CD14-positive monocyte (primary cell): ENCODE measurements at regions not wholly inside any gene's neighbourhood (a gene's known extent, or its start where the extent isn't known, plus 50 kb on each side); places are given as distances from the start of the nearest gene placed in this dataset.

Experiments used
- DNase-seq, 3 donors: peaks; one replicate each; pipeline ENCODE4 v3.0.0-alpha.2; 2011 to 2022
- H2AFZ ChIP-seq: 2 replicates; pipeline ENCODE4 v1.6.0; 2012; ENCODE audit warnings: mild to moderate bottlenecking, low read depth, low read length, inconsistent platforms; ENCODE audit not compliant: insufficient read depth, poor library complexity, severe bottlenecking
- H3K27ac ChIP-seq, 2 donors: 1 replicate in 1 of 2; 2 replicates in 1 of 2; pipeline ENCODE4 v1.5.1; 2012 to 2013; ENCODE audit warnings: low read length in 2 of 2, control low read depth in 1 of 2, inconsistent platforms in 1 of 2, low read depth in 1 of 2, mild to moderate bottlenecking in 1 of 2
- H3K27me3 ChIP-seq, 2 donors: one replicate each; pipeline versions ENCODE4 v1.6.0 to v1.6.1; 2011 to 2013; ENCODE audit warnings: low read length in 2 of 2; ENCODE audit not compliant: control insufficient read depth in 2 of 2, insufficient read depth in 2 of 2
- H3K36me3 ChIP-seq, 2 donors: replicated peaks in 1 of 2; 1 replicate in 1 of 2; 2 replicates in 1 of 2; pipeline versions ENCODE4 v1.5.1 to v1.6.1; 2012 to 2013; ENCODE audit warnings: low read length in 2 of 2, control low read depth in 1 of 2, inconsistent platforms in 1 of 2, mild to moderate bottlenecking in 1 of 2; ENCODE audit not compliant: insufficient read depth in 2 of 2, control insufficient read depth in 1 of 2
- H3K4me1 ChIP-seq, 2 donors: 1 replicate in 1 of 2; 2 replicates in 1 of 2; pipeline versions ENCODE4 v1.5.1 to v1.6.1; 2012 to 2013; ENCODE audit warnings: low read length in 2 of 2, control low read depth in 1 of 2, inconsistent platforms in 1 of 2, mild to moderate bottlenecking in 1 of 2, moderate library complexity in 1 of 2; ENCODE audit not compliant: insufficient read depth in 2 of 2, control insufficient read depth in 1 of 2
- H3K4me2 ChIP-seq: replicated peaks from 2 replicates; pipeline ENCODE3; 2012; ENCODE audit warnings: low read length, moderate library complexity, mild to moderate bottlenecking; ENCODE audit not compliant: poor library complexity, severe bottlenecking; ENCODE audit errors: extremely low read depth
- H3K4me3 ChIP-seq, 3 experiments: fragments of 200-600 bp in 1 of 3; sonication (generic) in 1 of 3; replicated peaks in 1 of 3; 1 replicate in 2 of 3; 2 replicates in 1 of 3; pipeline ENCODE4 v1.5.1; 2011 to 2013; ENCODE audit warnings: low read length in 3 of 3, mild to moderate bottlenecking in 3 of 3, control low read depth in 2 of 3, low read depth in 2 of 3, inconsistent platforms in 1 of 3, moderate library complexity in 1 of 3
- H3K79me2 ChIP-seq: 2 replicates; pipeline ENCODE4 v1.6.0; 2012; ENCODE audit warnings: mild to moderate bottlenecking, control low read depth, inconsistent platforms, low read length, moderate library complexity; ENCODE audit not compliant: insufficient read depth
- H3K9ac ChIP-seq: 2 replicates; pipeline ENCODE4 v1.6.0; 2017; ENCODE audit warnings: low read length, mild to moderate bottlenecking; ENCODE audit not compliant: insufficient read depth, poor library complexity, severe bottlenecking
- H3K9me3 ChIP-seq, 2 donors: replicated peaks in 1 of 2; 1 replicate in 1 of 2; 2 replicates in 1 of 2; pipeline versions ENCODE4 v1.5.1 to v1.6.1; 2012 to 2013; ENCODE audit warnings: low read length in 2 of 2, control low read depth in 1 of 2; ENCODE audit not compliant: control insufficient read depth in 1 of 2, insufficient read depth in 1 of 2
- H4K20me1 ChIP-seq: 2 replicates; pipeline ENCODE4 v1.6.0; 2012; ENCODE audit warnings: mild to moderate bottlenecking, low read length, control low read depth, moderate library complexity; ENCODE audit not compliant: insufficient read depth
- H3K27ac Mint-ChIP-seq, 7 donors: one replicate each; pipeline ENCODE4 v1.8.0; 2020; ENCODE audit warnings: mild to moderate bottlenecking in 7 of 7, mixed read lengths in 7 of 7, moderate library complexity in 6 of 7, inconsistent platforms in 2 of 7
- H3K27me3 Mint-ChIP-seq, 3 donors: one replicate each; pipeline ENCODE4 v1.8.0; 2021 to 2022; ENCODE audit warnings: low read depth in 3 of 3, mild to moderate bottlenecking in 3 of 3, mixed read lengths in 3 of 3, moderate library complexity in 3 of 3, inconsistent platforms in 1 of 3
- H3K36me3 Mint-ChIP-seq, 2 donors: one replicate each; pipeline ENCODE4 v1.8.0; 2020; ENCODE audit warnings: mixed read lengths in 2 of 2, inconsistent platforms in 1 of 2, mild to moderate bottlenecking in 1 of 2
- H3K4me1 Mint-ChIP-seq: one replicate; pipeline ENCODE4 v1.8.0; 2020; ENCODE audit warnings: mild to moderate bottlenecking, mixed read lengths
- H3K4me3 Mint-ChIP-seq, 2 donors: one replicate each; pipeline ENCODE4 v1.8.0; 2020; ENCODE audit warnings: mild to moderate bottlenecking in 2 of 2, mixed read lengths in 2 of 2, moderate library complexity in 1 of 2
- H3K9me3 Mint-ChIP-seq, 7 donors: one replicate each; pipeline ENCODE4 v1.8.0; 2020 to 2022; ENCODE audit warnings: mixed read lengths in 7 of 7, mild to moderate bottlenecking in 6 of 7, moderate library complexity in 6 of 7, inconsistent platforms in 2 of 7
- CTCF ChIP-seq: fragments of 200-600 bp; IDR thresholded peaks from one replicate; pipeline ENCODE4 v1.8.0; 2022; ENCODE audit warnings: antibody characterized with exemption, mild to moderate bottlenecking
- WGBS: methylation state at CpG from one replicate; pipeline ENCODE4 v1.1.5; 2013; ENCODE audit warnings: missing lambda C conversion rate; ENCODE audit not compliant: insufficient coverage; 5-methylcytosine and 5-hydroxymethylcytosine counted together
- intact Hi-C, 2 donors: fragments of 100-400 bp; cut with micrococcal nuclease; formaldehyde crosslinking; loops; one replicate each; pipeline versions ENCODE4 v1.15.0 to v1.15.1; 2023

- Histone ChIP-seq H3K4me2 (peak overlapping the region; percentile 20), H3K4me1 (peaks cover 8 to 9% of the 10 kb centered on the region in 2 donors), H3K27me3 (no peaks in the 10 kb centered on the region), H4K20me1 (no peaks in the 10 kb centered on the region), H3K36me3 (no peaks in the 10 kb centered on the region), H3K27ac (no peak overlapping the region), H3K4me3 (peak overlapping the region in 1 of 3 experiments; percentile 17), H3K9me3 (peaks cover 0 to 8% of the 10 kb centered on the region in 2 donors), H3K79me2 (no peaks in the 10 kb centered on the region), H2AFZ (peak overlapping the region; percentile 27), H3K9ac (no peak overlapping the region)
- H3K36me3 Mint-ChIP-seq, result peaks cover 5 to 7% of the 10 kb centered on the region in 2 donors
- no peak overlapping the region for H3K4me3 Mint-ChIP-seq
- intact Hi-C loops, result no loop called here
- H3K27ac Mint-ChIP-seq, result no peak overlapping the region
- H3K4me1 Mint-ChIP-seq, result peaks cover 22% of the 10 kb centered on the region
- no peak for TF ChIP-seq CTCF
- DNase-seq, result no peak
- peaks cover 0 to 2% (median 0%) of the 10 kb centered on the region in 3 donors for H3K27me3 Mint-ChIP-seq
- no CpG with 5 or more reads among the region's 6 CpGs for WGBS
- H3K9me3 Mint-ChIP-seq, result peaks cover 7 to 18% (median 14%) of the 10 kb centered on the region in 7 donors
Measured at GRCh38 chr13:50235604-50236342, 220.5 kb downstream of the KCNRG start.

- H3K4me2 ChIP-seq, result no peak overlapping the region
Measured at GRCh38 chr13:50236898-50237318, 221.7 kb downstream of the KCNRG start.

More at GRCh38 chr13:50236898-50237318, 221.7 kb downstream of the KCNRG start:
- intact Hi-C loops, result no loop called here
- peaks cover 14% of the 10 kb centered on the region for H3K4me1 Mint-ChIP-seq
- no peak overlapping the region for H3K4me3 ChIP-seq
- peaks cover 0 to 2% (median 0%) of the 10 kb centered on the region in 3 donors for H3K27me3 Mint-ChIP-seq
- no peak overlapping the region for H3K27ac ChIP-seq
- peaks cover 5 to 7% of the 10 kb centered on the region in 2 donors for H3K36me3 Mint-ChIP-seq
- no peak for DNase-seq
- H3K4me1 ChIP-seq, result no peaks in the 10 kb centered on the region
- peaks cover 0 to 8% of the 10 kb centered on the region in 2 donors for H3K9me3 ChIP-seq
- 98% methylated on average over 9 of the region's 9 CpGs for WGBS
- no peak overlapping the region for H3K4me3 Mint-ChIP-seq
- peaks cover 7 to 18% (median 14%) of the 10 kb centered on the region in 7 donors for H3K9me3 Mint-ChIP-seq
- H3K9ac ChIP-seq, result no peak overlapping the region
- H3K36me3 ChIP-seq, result no peaks in the 10 kb centered on the region
- no peaks in the 10 kb centered on the region for H4K20me1 ChIP-seq
- no peak overlapping the region for H2AFZ ChIP-seq
- no peaks in the 10 kb centered on the region for H3K79me2 ChIP-seq
- H3K27ac Mint-ChIP-seq, result no peak overlapping the region
- no peak for TF ChIP-seq CTCF
- no peaks in the 10 kb centered on the region for H3K27me3 ChIP-seq
